ENCODE measurements at regions not wholly inside any gene's neighbourhood (a gene's known extent, or its start where the extent isn't known, plus 50 kb on each side); places are given as distances from the start of the nearest gene placed in this dataset.

- TF ChIP-seq CTCF (IDR thresholded peaks at IDR 0.05; ENCODE audit: insufficient read depth, low read length, poor library complexity, severe bottlenecking) (no peak), EZH2phosphoT487 (conservative IDR thresholded peaks at IDR 0.05; ENCODE audit: low read length) (no peak)
These were observed 1404.8 kb downstream of the TBC1D22A start for GRCh38 chr22:48167238-48167637.
